ENCODE measurements at regions not wholly inside any gene's neighbourhood (a gene's known extent, or its start where the extent isn't known, plus 50 kb on each side); places are given as distances from the start of the nearest gene placed in this dataset.

- peak in 1 of 5 experiments; percentile 45 for TF ChIP-seq CTCF (IDR thresholded peaks at IDR 0.05 in 4 of 5, conservative IDR thresholded peaks at IDR 0.05 in 1 of 5)
- no peak for TF ChIP-seq POLR2A (IDR thresholded peaks at IDR 0.05)
These were observed 50.9 kb upstream of the PRDX4 start for GRCh38 chrX:23616361-23616760.

Measured in gastrocnemius medialis (tissue), 4 donors.